GM18505 (cell line): ENCODE measurements at regions not wholly inside any gene's neighbourhood (a gene's known extent, or its start where the extent isn't known, plus 50 kb on each side); places are given as distances from the start of the nearest gene placed in this dataset.
"Not testable (repeated sequence)": the region's sequence is repeated elsewhere in the genome, so short reads cannot be mapped to it uniquely, and the experiment has no call there.

Experiments
- ATAC-seq: cut with Tn5 transposase; IDR thresholded peaks from one replicate; pipeline ENCODE4 v1.9.1; 2021; ENCODE audit not compliant: unreplicated experiment
- POLR2A ChIP-seq: IDR thresholded peaks from 4 replicates; pipeline ENCODE4 v1.6.1; 2011; ENCODE audit warnings: borderline replicate concordance; ENCODE audit not compliant: insufficient read depth, insufficient read length; ENCODE audit errors: extremely low read depth

DNA sequence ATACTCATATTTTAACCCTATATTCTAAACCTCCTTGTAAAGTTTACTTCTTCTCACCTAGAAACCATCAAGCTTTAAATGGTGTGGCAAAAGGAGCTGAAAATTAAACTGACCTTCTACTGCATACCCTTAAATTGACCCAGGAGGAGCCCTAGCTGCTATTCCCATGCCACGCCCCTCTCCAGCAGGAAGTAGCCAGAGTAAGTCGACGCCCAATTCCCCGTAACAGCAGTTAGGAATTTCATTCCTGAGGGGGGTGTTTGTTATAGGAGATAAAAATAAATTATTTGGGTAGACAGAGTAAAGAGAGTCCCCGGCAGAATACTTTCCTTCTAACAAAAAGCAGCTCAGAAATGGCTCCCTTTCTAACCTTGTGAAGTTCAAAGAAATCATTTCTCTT is 111.8 kb upstream of the FAM174A start:
- ATAC-seq = no peak
- no peak for TF ChIP-seq POLR2A

DNA sequence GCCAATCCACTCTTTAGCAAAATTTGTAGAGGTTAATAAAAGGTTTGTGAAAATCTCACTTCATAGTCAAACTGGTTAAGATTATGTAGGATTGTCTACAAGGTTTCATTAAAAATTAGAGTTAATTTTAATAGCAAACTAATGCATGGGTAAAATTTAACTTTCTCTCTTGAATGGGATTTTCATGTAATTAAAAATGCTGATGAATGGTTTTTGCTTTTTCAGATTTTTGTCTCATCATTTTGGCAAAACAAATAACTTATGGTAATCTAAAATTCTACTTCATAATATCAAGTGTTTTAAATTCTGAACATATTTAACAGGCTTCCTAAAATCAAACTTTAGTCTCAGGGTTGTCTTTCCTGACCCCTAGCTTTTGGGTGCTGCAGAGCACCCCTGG is 113.8 kb upstream of the FAM174A start:
- no peak for TF ChIP-seq POLR2A
- ATAC-seq = no peak

DNA sequence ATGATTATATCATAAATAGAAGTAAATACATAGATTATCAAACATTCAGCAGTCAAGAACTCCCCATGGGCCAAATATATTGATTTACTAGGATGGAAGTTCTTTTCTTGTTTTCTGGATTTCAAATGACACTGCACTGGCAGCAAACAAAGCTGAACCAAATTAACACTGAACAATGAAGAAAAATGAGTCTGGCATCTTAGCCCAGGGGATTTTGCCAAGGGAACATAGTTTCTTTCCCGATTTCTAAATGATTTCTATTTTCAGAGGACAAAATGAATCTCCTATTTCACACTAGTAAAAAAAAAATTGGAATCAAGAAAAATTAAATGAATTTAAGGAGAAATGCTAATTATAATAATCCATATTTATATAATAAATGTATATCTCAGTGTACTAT is 116.9 kb upstream of the FAM174A start:
- no peak for TF ChIP-seq POLR2A
- ATAC-seq = no peak

DNA sequence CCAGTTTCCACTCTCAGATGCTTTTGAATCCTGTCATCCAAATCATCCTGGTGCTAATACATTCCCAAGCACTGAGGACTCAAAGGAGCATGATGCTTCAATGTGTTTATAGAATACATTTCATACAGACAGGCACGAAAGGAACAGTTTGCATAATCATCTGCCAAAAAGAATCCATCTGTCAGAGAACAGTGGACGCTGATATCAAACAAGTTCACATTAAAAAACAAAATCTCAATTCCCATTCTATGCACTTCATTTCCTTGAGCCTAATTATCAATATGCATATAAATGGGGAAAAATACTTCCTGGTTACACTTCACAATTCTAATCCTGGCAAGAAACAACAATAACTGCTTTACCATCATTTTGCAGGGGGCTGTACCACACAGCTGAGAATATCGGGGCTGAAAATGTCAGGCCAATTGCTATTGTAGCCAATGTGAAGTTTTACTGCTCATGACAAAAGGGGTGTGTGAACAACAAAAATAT is 125.5 kb upstream of the FAM174A start:
- no peak for ATAC-seq
- TF ChIP-seq POLR2A = no peak

DNA sequence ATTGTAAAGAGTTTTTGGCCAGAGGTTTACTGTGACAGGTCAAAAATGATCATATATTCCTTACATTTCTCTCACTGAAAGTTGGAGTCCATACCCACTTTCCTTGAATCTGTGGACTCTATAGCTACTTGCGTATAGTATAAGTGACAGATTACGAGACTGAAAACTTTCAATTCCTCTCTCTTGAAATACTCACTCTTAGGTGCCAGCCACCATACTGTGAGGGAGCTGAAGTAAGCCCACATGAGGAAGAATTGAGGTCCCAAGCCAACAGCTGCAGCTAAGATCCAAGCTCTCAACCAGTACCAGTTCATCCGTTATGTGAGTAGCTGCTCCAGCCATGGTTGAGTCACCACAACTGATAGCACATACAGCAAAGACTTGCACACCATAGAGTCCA is 128.1 kb upstream of the FAM174A start:
- no peak for TF ChIP-seq POLR2A
- no peak for ATAC-seq

DNA sequence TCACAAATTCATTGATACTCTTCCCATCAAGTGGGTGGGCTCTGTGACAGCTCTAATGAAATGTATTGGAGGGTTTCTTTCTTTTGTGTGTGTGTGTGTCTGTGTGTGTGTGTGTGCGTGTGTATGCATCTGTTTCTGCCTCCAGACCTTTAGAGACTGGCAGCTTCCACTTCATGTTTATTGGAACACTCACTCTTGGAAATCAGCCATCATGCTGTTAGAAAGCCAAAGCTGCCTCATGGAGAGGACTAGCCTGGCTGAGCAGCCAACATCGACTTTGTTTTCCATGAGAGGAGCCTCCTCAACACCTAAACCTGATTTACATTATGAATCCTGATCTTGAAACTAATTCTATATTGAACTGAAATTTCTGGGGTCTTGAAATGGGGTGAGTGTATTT is 128.5 kb upstream of the FAM174A start:
- TF ChIP-seq POLR2A = no peak
- no peak for ATAC-seq

DNA sequence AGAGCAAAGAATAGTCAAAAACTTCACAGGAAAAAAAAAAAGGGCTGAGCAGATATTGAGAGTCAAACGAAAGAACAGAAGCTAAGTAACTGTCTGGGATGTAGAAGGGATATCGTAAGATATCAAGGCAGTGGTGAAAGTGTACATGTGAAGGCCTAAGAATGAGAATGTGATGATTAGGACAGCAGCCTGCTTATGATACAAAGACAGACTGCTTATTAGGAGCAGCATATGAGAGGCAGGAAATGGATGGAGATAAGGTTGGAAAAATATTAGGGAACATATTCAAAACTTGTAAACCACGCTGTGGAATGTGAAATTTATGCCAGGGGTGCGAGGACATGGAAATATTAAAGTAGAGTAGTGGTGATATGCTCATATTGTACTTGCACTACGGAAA is 133.1 kb upstream of the FAM174A start:
- no peak for ATAC-seq
- TF ChIP-seq POLR2A = no peak

DNA sequence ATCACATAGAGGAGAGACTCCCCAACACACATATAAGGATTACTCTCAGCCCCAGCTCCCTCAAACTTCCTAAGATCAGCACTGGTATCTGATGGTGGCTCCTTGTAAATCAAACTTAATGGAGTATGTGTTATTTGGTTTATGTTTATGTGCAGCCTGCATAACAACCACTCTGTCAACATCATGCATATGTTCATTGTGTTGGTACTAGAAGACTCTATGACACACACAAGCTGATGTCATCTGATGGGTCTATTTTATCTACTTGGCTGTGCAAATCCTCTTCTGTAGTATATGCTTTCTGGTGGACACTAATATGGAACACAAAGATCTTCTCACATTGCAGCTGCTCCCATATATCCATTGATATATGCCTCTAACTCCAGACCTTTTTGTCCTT is 134.0 kb upstream of the FAM174A start:
- TF ChIP-seq POLR2A = no peak
- ATAC-seq = no peak

DNA sequence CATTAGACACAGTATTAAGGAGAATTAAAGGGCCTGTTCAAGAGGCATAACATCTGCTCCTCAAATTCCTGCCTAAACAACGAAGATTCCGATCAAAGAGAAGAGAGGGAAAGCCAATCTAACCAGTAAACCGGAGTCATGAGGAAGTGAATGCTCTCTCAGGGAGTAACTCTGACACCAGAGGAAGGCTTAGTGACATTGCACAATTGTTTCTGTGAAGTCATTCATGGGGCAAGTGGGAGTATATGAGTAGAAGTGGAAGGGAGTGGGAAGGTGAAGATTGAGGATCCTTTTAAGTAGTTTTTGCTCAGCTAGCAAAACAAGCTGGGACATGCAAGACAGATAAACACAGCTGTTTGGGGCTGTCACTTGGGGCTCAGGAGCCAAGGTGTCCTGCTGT is 136.4 kb upstream of the FAM174A start:
- ATAC-seq = not testable (repeated sequence)

DNA sequence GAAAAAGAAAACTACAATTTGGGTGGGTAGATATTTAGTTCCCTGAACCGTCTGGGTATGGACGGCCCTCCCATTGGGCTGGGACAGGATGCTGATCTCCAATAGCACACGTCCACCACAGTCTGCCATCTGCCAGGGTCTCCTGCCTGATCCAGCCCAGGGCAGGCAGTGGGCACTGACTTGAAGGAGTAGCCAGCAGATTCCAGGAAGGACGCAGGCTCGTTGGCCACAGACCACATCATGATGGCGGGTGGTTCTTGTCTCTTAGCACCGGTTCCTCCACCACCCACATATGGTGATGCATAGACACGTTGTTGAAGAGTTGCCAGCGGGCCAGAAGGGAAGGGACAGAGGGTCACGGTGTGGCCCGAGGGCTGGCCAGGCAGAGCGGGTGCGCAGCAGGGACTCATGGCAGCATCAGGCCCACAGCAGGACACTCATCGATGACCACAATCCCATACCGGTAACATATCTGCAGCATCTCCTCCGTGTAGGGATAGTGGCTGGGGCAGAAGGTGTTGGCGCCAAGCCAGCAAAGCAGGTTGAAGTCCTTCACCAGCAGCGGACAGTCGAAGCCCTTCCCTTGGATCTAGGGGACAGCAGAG is 155.8 kb upstream of the FAM174A start:
- ATAC-seq = not testable (repeated sequence)

DNA sequence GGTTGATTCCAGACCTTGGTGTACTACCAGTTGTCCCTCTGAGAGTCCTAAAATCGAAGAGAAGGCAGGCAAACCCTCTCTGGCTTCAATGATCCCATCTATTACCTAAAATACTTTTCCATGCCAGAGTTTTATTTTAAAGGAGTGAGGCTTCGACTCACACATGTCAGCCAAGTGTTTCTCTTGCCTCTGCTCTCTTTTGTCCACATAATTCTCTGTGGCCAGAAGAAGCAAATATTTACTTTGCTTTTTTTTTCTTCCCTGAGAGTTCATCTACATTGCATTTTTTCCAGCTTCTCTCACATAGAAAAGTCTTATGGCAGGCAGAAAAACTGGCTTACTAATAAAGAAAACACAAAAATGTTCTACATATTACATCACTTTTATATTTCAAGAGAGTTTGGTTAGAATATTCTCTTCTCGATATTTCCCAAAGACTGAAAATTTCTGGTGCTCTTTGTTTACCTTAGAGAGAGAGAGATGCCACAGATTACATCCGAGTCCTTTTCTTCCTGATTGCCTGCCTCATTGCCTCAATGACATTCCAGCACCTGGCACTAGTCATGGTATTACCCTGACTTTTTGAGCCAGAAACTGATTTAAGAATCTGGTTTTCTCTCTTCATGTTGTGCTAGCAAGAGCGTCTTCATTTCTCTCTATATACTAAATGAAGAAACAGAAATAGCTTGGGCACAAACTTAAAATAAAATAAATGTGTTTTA is 170.3 kb upstream of the FAM174A start:
- ATAC-seq = not testable (repeated sequence)

DNA sequence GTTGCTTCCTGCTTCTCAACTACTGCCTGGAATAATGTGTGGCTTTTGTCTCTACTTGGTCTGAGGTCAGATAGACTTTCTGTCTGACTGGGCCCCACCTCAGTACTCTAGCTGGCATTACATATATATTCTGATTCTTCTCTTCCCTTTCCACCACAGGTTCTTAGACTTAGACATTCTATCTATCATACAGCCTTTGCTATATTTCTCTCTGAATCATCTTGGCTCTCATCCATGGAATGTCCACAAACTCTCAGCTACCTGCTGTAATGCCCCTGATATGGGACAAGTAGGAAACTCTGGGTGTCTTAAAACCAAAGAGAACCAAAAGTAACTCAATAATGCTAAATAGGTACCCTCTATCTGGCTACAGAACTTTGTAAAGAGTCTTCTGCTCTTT is 170.8 kb upstream of the FAM174A start:
- ATAC-seq = not testable (repeated sequence)

DNA sequence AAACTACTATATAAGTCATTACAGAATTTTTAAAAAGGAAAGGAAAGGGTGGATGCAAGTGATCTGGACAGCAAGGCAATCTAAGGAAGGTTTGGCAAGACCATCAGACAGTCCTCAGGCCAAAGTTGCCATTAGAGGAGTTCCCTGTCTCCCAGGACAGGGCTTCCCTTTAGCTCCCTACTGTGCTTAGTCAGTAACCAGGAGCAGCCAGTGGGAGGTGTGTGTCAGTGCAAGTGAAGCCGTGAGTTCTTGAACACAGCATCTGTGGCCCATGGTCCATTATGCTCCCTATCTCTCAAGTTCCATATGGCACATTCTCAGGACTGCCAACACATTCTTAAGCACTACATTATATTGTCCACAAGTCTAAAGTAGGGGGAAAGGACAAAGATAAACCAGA is 175.2 kb upstream of the FAM174A start:
- not testable (repeated sequence) for ATAC-seq

DNA sequence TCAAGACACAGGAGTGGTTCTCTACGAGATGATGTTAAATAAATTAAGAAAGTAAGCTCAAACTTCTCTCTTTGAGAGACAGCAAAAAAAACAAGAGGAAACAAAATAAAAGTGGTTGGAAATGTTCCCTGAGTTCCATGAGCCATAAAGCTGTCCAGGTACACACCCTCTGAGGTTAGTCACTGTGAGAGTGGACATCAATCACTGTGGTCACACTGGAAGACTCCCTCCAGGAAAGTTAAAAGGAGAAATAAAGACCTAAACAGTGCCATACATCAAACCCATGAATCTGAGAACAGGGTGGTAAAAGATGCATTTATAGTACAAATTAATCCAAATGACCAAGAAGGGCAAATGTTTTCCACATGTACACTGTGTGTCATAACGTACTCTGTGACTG is 188.9 kb upstream of the FAM174A start:
- ATAC-seq = not testable (repeated sequence)

DNA sequence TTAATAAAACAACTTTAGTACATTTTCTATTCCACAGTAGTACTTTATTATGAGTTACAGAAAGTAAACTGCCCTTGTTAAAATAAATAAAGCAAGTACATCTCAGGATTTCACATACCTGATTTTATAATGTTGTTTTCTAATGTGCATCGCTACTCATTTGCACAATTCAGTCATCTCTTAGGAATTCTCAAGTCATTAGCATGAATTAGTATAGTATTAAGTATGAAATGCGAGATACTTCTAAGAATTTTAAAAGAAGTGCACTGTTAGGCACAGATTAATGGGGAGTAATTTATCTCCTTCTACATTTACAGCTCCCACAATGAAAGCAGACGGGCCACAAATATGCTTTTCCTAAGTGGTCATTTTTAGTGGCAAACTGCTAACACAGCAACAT is 193.7 kb upstream of the FAM174A start:
- ATAC-seq = not testable (repeated sequence)

DNA sequence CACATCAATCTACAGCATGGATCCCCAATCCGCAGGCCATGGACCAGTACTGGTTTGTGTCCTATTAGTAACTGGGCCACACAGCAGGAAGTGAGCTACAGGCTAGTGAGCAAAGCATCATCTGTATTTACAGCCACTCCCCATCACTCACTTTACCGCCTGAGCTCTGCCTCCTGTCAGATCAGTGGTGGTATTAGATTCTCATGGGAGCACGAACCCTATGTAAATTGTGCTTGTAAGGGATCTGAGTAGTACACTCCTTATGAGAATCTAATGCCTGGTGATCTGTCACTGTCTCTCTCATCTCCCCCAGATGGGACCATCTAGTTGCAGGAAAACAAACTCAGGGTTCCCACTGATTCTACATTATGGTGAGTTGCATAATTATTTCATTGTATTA is 212.7 kb upstream of the FAM174A start:
- ATAC-seq = no peak
- TF ChIP-seq POLR2A = no peak

DNA sequence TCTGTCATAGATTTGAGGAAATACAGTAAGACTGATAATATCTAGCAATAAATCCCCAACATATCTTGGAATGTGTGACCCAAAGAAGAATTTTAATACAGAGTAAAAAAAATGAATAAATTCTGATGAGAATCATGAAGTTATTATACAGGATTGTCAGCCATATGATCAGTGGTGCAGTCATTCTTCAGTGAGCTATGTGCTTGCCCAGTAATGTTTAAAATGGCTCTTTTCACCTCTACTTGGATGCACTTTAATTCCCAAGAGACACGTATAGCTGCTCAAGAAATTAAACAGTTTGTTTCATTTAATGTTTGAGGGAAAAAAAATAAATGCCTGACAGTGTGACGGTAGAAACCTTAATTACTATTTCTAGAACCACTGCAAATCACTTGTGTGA is 215.3 kb upstream of the FAM174A start:
- ATAC-seq = no peak
- no peak for TF ChIP-seq POLR2A
